ENCODE measurements at regions not wholly inside any gene's neighbourhood (a gene's known extent, or its start where the extent isn't known, plus 50 kb on each side); places are given as distances from the start of the nearest gene placed in this dataset.

- Histone ChIP-seq H3K9me3 (replicated peaks; ENCODE audit: control insufficient read depth, low read depth, low read length) (no peaks in the 10 kb centered on the region), H3K27ac (ENCODE audit: low read length) (no peak overlapping the region), H3K27me3 (ENCODE audit: control insufficient read depth, insufficient read depth, low read length) (no peaks in the 10 kb centered on the region), H3K36me3 (ENCODE audit: control insufficient read depth, insufficient read depth, low read length) (no peaks in the 10 kb centered on the region), H3K4me3 (ENCODE audit: low read length) (no peak overlapping the region), H3K4me1 (ENCODE audit: control insufficient read depth, insufficient read depth, low read length) (no peaks in the 10 kb centered on the region)
- no peak for DNase-seq
- no CpG with 5 or more reads among the region's 2 CpGs for WGBS (ENCODE audit: insufficient coverage)
These were observed 998.2 kb downstream of the REEP3 start for GRCh38 chr10:64519427-64519826.

- no peaks in the 10 kb centered on the region for H3K4me1 ChIP-seq (ENCODE audit: control insufficient read depth, insufficient read depth, low read length)
- H3K4me3 ChIP-seq (ENCODE audit: low read length), result no peak overlapping the region
- WGBS (ENCODE audit: insufficient coverage), result no CpG with 5 or more reads among the region's 1 CpG
- no peak for DNase-seq
- no peaks in the 10 kb centered on the region for H3K9me3 ChIP-seq (replicated peaks; ENCODE audit: control insufficient read depth, low read depth, low read length)
- no peak overlapping the region for H3K27ac ChIP-seq (ENCODE audit: low read length)
- no peaks in the 10 kb centered on the region for H3K27me3 ChIP-seq (ENCODE audit: control insufficient read depth, insufficient read depth, low read length)
- no peaks in the 10 kb centered on the region for H3K36me3 ChIP-seq (ENCODE audit: control insufficient read depth, insufficient read depth, low read length)
These were observed 998.6 kb downstream of the REEP3 start for GRCh38 chr10:64519831-64520230.

GRCh38 chr10:64523065-64523759, 1002.0 kb downstream of the REEP3 start:
- Histone ChIP-seq H3K4me3 (ENCODE audit: low read length) (no peak overlapping the region), H3K36me3 (ENCODE audit: control insufficient read depth, insufficient read depth, low read length) (no peaks in the 10 kb centered on the region), H3K27me3 (ENCODE audit: control insufficient read depth, insufficient read depth, low read length) (no peaks in the 10 kb centered on the region), H3K4me1 (ENCODE audit: control insufficient read depth, insufficient read depth, low read length) (no peaks in the 10 kb centered on the region), H3K9me3 (replicated peaks; ENCODE audit: control insufficient read depth, low read depth, low read length) (no peaks in the 10 kb centered on the region), H3K27ac (ENCODE audit: low read length) (no peak overlapping the region)
- WGBS (ENCODE audit: insufficient coverage), result 93% methylated on average over 2 of the region's 4 CpGs
- no peak for DNase-seq

- no peak overlapping the region for H3K4me3 ChIP-seq (ENCODE audit: low read length)
- no peaks in the 10 kb centered on the region for H3K27me3 ChIP-seq (ENCODE audit: control insufficient read depth, insufficient read depth, low read length)
- H3K9me3 ChIP-seq (replicated peaks; ENCODE audit: control insufficient read depth, low read depth, low read length), result no peaks in the 10 kb centered on the region
- WGBS (ENCODE audit: insufficient coverage), result 54% methylated on average over 2 of the region's 7 CpGs
- H3K4me1 ChIP-seq (ENCODE audit: control insufficient read depth, insufficient read depth, low read length), result no peaks in the 10 kb centered on the region
- no peak for DNase-seq
- no peaks in the 10 kb centered on the region for H3K36me3 ChIP-seq (ENCODE audit: control insufficient read depth, insufficient read depth, low read length)
- no peak overlapping the region for H3K27ac ChIP-seq (ENCODE audit: low read length)
These were observed 1007.2 kb downstream of the REEP3 start for GRCh38 chr10:64528294-64529002.

GRCh38 chr10:64529003-64529350, 1007.8 kb downstream of the REEP3 start:
- no peaks in the 10 kb centered on the region for H3K27me3 ChIP-seq (ENCODE audit: control insufficient read depth, insufficient read depth, low read length)
- no peaks in the 10 kb centered on the region for H3K36me3 ChIP-seq (ENCODE audit: control insufficient read depth, insufficient read depth, low read length)
- H3K4me3 ChIP-seq (ENCODE audit: low read length), result no peak overlapping the region
- H3K9me3 ChIP-seq (replicated peaks; ENCODE audit: control insufficient read depth, low read depth, low read length), result no peaks in the 10 kb centered on the region
- no peaks in the 10 kb centered on the region for H3K4me1 ChIP-seq (ENCODE audit: control insufficient read depth, insufficient read depth, low read length)
- no CpG with 5 or more reads among the region's 1 CpG for WGBS (ENCODE audit: insufficient coverage)
- no peak overlapping the region for H3K27ac ChIP-seq (ENCODE audit: low read length)
- DNase-seq, result no peak

GRCh38 chr10:64534616-64535015, 1013.4 kb downstream of the REEP3 start:
- Histone ChIP-seq H3K4me1 (ENCODE audit: control insufficient read depth, insufficient read depth, low read length) (no peaks in the 10 kb centered on the region), H3K27ac (ENCODE audit: low read length) (no peak overlapping the region), H3K9me3 (replicated peaks; ENCODE audit: control insufficient read depth, low read depth, low read length) (no peaks in the 10 kb centered on the region), H3K27me3 (ENCODE audit: control insufficient read depth, insufficient read depth, low read length) (no peaks in the 10 kb centered on the region), H3K36me3 (ENCODE audit: control insufficient read depth, insufficient read depth, low read length) (no peaks in the 10 kb centered on the region), H3K4me3 (ENCODE audit: low read length) (no peak overlapping the region)
- DNase-seq, result no peak
- 51% methylated on average over 2 of the region's 2 CpGs for WGBS (ENCODE audit: insufficient coverage)

- Histone ChIP-seq H3K36me3 (ENCODE audit: control insufficient read depth, insufficient read depth, low read length) (no peaks in the 10 kb centered on the region), H3K4me3 (ENCODE audit: low read length) (no peak overlapping the region), H3K4me1 (ENCODE audit: control insufficient read depth, insufficient read depth, low read length) (no peaks in the 10 kb centered on the region), H3K27me3 (ENCODE audit: control insufficient read depth, insufficient read depth, low read length) (no peaks in the 10 kb centered on the region), H3K27ac (ENCODE audit: low read length) (no peak overlapping the region), H3K9me3 (replicated peaks; ENCODE audit: control insufficient read depth, low read depth, low read length) (no peaks in the 10 kb centered on the region)
- DNase-seq, result no peak
- WGBS (ENCODE audit: insufficient coverage), result 76% methylated on average over 8 of the region's 9 CpGs
These were observed 1014.1 kb downstream of the REEP3 start for GRCh38 chr10:64535131-64535867.

GRCh38 chr10:64537112-64537511, 1015.9 kb downstream of the REEP3 start:
- H3K9me3 ChIP-seq (replicated peaks; ENCODE audit: control insufficient read depth, low read depth, low read length), result no peaks in the 10 kb centered on the region
- DNase-seq, result no peak
- H3K4me3 ChIP-seq (ENCODE audit: low read length), result no peak overlapping the region
- H3K36me3 ChIP-seq (ENCODE audit: control insufficient read depth, insufficient read depth, low read length), result no peaks in the 10 kb centered on the region
- no peaks in the 10 kb centered on the region for H3K4me1 ChIP-seq (ENCODE audit: control insufficient read depth, insufficient read depth, low read length)
- H3K27ac ChIP-seq (ENCODE audit: low read length), result no peak overlapping the region
- H3K27me3 ChIP-seq (ENCODE audit: control insufficient read depth, insufficient read depth, low read length), result no peaks in the 10 kb centered on the region

GRCh38 chr10:64537928-64538327, 1016.7 kb downstream of the REEP3 start:
- H3K9me3 ChIP-seq (replicated peaks; ENCODE audit: control insufficient read depth, low read depth, low read length), result no peaks in the 10 kb centered on the region
- no peaks in the 10 kb centered on the region for H3K4me1 ChIP-seq (ENCODE audit: control insufficient read depth, insufficient read depth, low read length)
- no peak for DNase-seq
- 81% methylated on average over 3 of the region's 5 CpGs for WGBS (ENCODE audit: insufficient coverage)
- H3K4me3 ChIP-seq (ENCODE audit: low read length), result no peak overlapping the region
- H3K36me3 ChIP-seq (ENCODE audit: control insufficient read depth, insufficient read depth, low read length), result no peaks in the 10 kb centered on the region
- H3K27ac ChIP-seq (ENCODE audit: low read length), result no peak overlapping the region
- H3K27me3 ChIP-seq (ENCODE audit: control insufficient read depth, insufficient read depth, low read length), result no peaks in the 10 kb centered on the region

- no peaks in the 10 kb centered on the region for H3K36me3 ChIP-seq (ENCODE audit: control insufficient read depth, insufficient read depth, low read length)
- no peak for DNase-seq
- H3K9me3 ChIP-seq (replicated peaks; ENCODE audit: control insufficient read depth, low read depth, low read length), result no peaks in the 10 kb centered on the region
- H3K27ac ChIP-seq (ENCODE audit: low read length), result no peak overlapping the region
- no peak overlapping the region for H3K4me3 ChIP-seq (ENCODE audit: low read length)
- no peaks in the 10 kb centered on the region for H3K27me3 ChIP-seq (ENCODE audit: control insufficient read depth, insufficient read depth, low read length)
- H3K4me1 ChIP-seq (ENCODE audit: control insufficient read depth, insufficient read depth, low read length), result no peaks in the 10 kb centered on the region
- no CpG with 5 or more reads among the region's 3 CpGs for WGBS (ENCODE audit: insufficient coverage)
These were observed 1024.9 kb downstream of the REEP3 start for GRCh38 chr10:64546073-64546472.
